Uterus (tissue), 2 donors: ENCODE measurements at regions not wholly inside any gene's neighbourhood (a gene's known extent, or its start where the extent isn't known, plus 50 kb on each side); places are given as distances from the start of the nearest gene placed in this dataset.

ENCODE experiments used
- CTCF ChIP-seq, 4 experiments: fragments of 200-600 bp in 2 of 4; fragments of 450-650 bp in 2 of 4; sonication (generic) in 2 of 4; IDR thresholded peaks; one replicate each; pipeline ENCODE4 v1.5.1; 2016 to 2019; ENCODE audit warnings: antibody characterized with exemption in 4 of 4, mild to moderate bottlenecking in 2 of 4, moderate library complexity in 1 of 4
- POLR2A ChIP-seq, 2 donors: fragments of 450-650 bp; IDR thresholded peaks; one replicate each; pipeline ENCODE4 v1.6.1; 2016; ENCODE audit warnings: antibody characterized with exemption in 2 of 2, mild to moderate bottlenecking in 1 of 2, moderate library complexity in 1 of 2

GRCh38 chr3:40939030-40939740 is 260.1 kb upstream of the CTNNB1 start:
- TF ChIP-seq CTCF (IDR thresholded peaks at IDR 0.05) (no peak), POLR2A (IDR thresholded peaks at IDR 0.05) (no peak)
